ENCODE measurements at regions not wholly inside any gene's neighbourhood (a gene's known extent, or its start where the extent isn't known, plus 50 kb on each side); places are given as distances from the start of the nearest gene placed in this dataset.

DNA sequence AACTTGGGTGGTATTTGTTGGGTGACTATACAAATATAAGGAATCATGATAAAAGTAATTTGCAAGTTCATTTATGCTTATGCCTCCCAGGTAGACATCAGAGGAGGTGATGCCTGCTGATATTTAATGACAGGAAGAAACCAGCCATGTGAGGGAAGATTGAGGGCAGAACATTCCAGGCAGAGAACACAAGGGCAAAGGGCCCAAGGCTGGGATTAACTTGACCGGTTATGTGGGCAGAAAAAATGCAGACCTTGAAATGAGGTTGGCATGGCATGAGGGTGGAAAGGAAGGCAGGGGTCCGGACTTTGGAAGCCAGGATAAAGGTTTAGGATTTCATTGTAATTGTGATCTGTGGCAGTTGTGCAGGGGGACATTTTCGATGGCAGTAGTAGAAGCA, 68.0 kb upstream of the MTPN start:
- TF ChIP-seq, protein P1, sequence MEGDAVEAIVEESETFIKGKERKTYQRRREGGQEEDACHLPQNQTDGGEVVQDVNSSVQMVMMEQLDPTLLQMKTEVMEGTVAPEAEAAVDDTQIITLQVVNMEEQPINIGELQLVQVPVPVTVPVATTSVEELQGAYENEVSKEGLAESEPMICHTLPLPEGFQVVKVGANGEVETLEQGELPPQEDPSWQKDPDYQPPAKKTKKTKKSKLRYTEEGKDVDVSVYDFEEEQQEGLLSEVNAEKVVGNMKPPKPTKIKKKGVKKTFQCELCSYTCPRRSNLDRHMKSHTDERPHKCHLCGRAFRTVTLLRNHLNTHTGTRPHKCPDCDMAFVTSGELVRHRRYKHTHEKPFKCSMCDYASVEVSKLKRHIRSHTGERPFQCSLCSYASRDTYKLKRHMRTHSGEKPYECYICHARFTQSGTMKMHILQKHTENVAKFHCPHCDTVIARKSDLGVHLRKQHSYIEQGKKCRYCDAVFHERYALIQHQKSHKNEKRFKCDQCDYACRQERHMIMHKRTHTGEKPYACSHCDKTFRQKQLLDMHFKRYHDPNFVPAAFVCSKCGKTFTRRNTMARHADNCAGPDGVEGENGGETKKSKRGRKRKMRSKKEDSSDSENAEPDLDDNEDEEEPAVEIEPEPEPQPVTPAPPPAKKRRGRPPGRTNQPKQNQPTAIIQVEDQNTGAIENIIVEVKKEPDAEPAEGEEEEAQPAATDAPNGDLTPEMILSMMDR (IDR thresholded peaks at IDR 0.05; ENCODE audit: low read depth, low read length, missing input control) = no peak
- no peak for TF ChIP-seq REST (IDR thresholded peaks at IDR 0.05)
- no peak for TF ChIP-seq RAD21 (IDR thresholded peaks at IDR 0.05)
- TF ChIP-seq, protein P2, sequence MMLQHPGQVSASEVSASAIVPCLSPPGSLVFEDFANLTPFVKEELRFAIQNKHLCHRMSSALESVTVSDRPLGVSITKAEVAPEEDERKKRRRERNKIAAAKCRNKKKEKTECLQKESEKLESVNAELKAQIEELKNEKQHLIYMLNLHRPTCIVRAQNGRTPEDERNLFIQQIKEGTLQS (IDR thresholded peaks at IDR 0.05) = no peak
- no peak for TF ChIP-seq TAF1 (conservative IDR thresholded peaks at IDR 0.05)
- no peak for TF ChIP-seq SP1 (IDR thresholded peaks at IDR 0.05)
- TF ChIP-seq, protein P3, sequence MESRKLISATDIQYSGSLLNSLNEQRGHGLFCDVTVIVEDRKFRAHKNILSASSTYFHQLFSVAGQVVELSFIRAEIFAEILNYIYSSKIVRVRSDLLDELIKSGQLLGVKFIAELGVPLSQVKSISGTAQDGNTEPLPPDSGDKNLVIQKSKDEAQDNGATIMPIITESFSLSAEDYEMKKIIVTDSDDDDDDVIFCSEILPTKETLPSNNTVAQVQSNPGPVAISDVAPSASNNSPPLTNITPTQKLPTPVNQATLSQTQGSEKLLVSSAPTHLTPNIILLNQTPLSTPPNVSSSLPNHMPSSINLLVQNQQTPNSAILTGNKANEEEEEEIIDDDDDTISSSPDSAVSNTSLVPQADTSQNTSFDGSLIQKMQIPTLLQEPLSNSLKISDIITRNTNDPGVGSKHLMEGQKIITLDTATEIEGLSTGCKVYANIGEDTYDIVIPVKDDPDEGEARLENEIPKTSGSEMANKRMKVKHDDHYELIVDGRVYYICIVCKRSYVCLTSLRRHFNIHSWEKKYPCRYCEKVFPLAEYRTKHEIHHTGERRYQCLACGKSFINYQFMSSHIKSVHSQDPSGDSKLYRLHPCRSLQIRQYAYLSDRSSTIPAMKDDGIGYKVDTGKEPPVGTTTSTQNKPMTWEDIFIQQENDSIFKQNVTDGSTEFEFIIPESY (IDR thresholded peaks at IDR 0.05) = no peak
- TF ChIP-seq MAX (IDR thresholded peaks at IDR 0.05) = no peak
- no peak for TF ChIP-seq JUND (IDR thresholded peaks at IDR 0.05)
- no peak for TF ChIP-seq NR2F2 (IDR thresholded peaks at IDR 0.05)
- TF ChIP-seq GABPA (IDR thresholded peaks at IDR 0.05 in 1 of 2, conservative IDR thresholded peaks at IDR 0.05 in 1 of 2) = no peak
- no peak for TF ChIP-seq EGR1 (IDR thresholded peaks at IDR 0.05; ENCODE audit: low read depth in 2 of 2)
- TF ChIP-seq RXRA (IDR thresholded peaks at IDR 0.05) = no peak
- no peak for TF ChIP-seq FOXA1 (IDR thresholded peaks at IDR 0.05)
- TF ChIP-seq HNF4G (IDR thresholded peaks at IDR 0.05) = no peak
- TF ChIP-seq HNF4A (conservative IDR thresholded peaks at IDR 0.05) = no peak
- TF ChIP-seq YY1 (IDR thresholded peaks at IDR 0.05) = no peak
- no peak for TF ChIP-seq FOXA2 (IDR thresholded peaks at IDR 0.05)
- WGBS = 70% methylated on average over 3 of the region's 3 CpGs
- no peak for DNase-seq (ENCODE audit: low spot score)
- Histone ChIP-seq H3K27me3 (ENCODE audit: control insufficient read depth in 4 of 4, insufficient read depth in 4 of 4, low read length in 3 of 4) (peaks cover 0 to 3% (median 0%) of the 10 kb centered on the region in 4 donors), H3K9me3 (ENCODE audit: control insufficient read depth in 4 of 4, low read length in 3 of 4) (no peaks in the 10 kb centered on the region), H3K4me3 (ENCODE audit: low read depth in 1 of 3, low read length in 3 of 3) (no peak overlapping the region), H3K27ac (ENCODE audit: low read depth in 1 of 2, low read length in 2 of 2) (no peak overlapping the region), H3K9ac (ENCODE audit: low read depth in 1 of 2, low read length in 2 of 2) (no peak overlapping the region), H3K4me1 (ENCODE audit: control insufficient read depth in 4 of 4, insufficient read depth in 4 of 4, low read length in 3 of 4) (no peaks in the 10 kb centered on the region), H3K36me3 (ENCODE audit: control insufficient read depth in 4 of 4, insufficient read depth in 3 of 4, low read depth in 1 of 4, low read length in 3 of 4) (no peaks in the 10 kb centered on the region)

Measured in liver (tissue), 8 donors.